Neural cell (in vitro differentiated cells): ENCODE measurements at regions not wholly inside any gene's neighbourhood (a gene's known extent, or its start where the extent isn't known, plus 50 kb on each side); places are given as distances from the start of the nearest gene placed in this dataset.

Experiments used
- H2AFZ ChIP-seq: fragments of 200-600, 300-800 bp; sonication (generic), shearing (Covaris generic); 2 replicates; pipeline ENCODE4 v1.6.0; 2014; ENCODE audit warnings: low read depth, mild to moderate bottlenecking, antibody characterized with exemption, low read length, moderate library complexity
- H3F3A ChIP-seq: fragments of 200-600 bp; shearing (Covaris generic); 2 replicates; pipeline ENCODE4 v1.6.1; 2016; ENCODE audit warnings: mild to moderate bottlenecking, moderate library complexity, mixed read lengths, antibody characterized with exemption, low read length; ENCODE audit not compliant: insufficient read depth, poor library complexity, severe bottlenecking
- H3K27ac ChIP-seq: fragments of 200-600, 300-800 bp; sonication (generic), shearing (Covaris generic); 2 replicates; pipeline ENCODE4 v1.5.1; 2014; ENCODE audit warnings: mild to moderate bottlenecking, low read length, moderate library complexity
- H3K27me3 ChIP-seq: fragments of 300-800, 200-600 bp; sonication (generic), shearing (Covaris generic); 2 replicates; pipeline ENCODE4 v1.6.0; 2014; ENCODE audit warnings: mild to moderate bottlenecking, low read depth, low read length, moderate library complexity; ENCODE audit not compliant: insufficient read depth
- H3K36me3 ChIP-seq: fragments of 300-800, 200-600 bp; sonication (generic), shearing (Covaris generic); 2 replicates; pipeline ENCODE4 v1.5.1; 2014; ENCODE audit warnings: mild to moderate bottlenecking, antibody characterized with exemption, low read length, moderate library complexity; ENCODE audit not compliant: insufficient read depth
- H3K4me2 ChIP-seq: fragments of 300-800, 200-600 bp; sonication (generic), shearing (Covaris generic); 2 replicates; pipeline ENCODE4 v1.6.0; 2014; ENCODE audit warnings: mild to moderate bottlenecking, low read length
- H3K4me3 ChIP-seq: fragments of 300-800, 200-600 bp; sonication (generic), shearing (Covaris generic); 2 replicates; pipeline ENCODE4 v1.5.1; 2014; ENCODE audit warnings: mild to moderate bottlenecking, low read length, moderate library complexity
- H3K79me2 ChIP-seq: fragments of 200-600 bp; shearing (Covaris generic); replicated peaks from 2 replicates; pipeline ENCODE4 v1.6.0; 2014; ENCODE audit warnings: mild to moderate bottlenecking, low read length, moderate library complexity; ENCODE audit not compliant: insufficient read depth
- H3K9ac ChIP-seq: fragments of 300-800, 200-600 bp; sonication (generic), shearing (Covaris generic); 2 replicates; pipeline ENCODE4 v1.6.1; 2016; ENCODE audit warnings: mild to moderate bottlenecking, low read length, mixed read lengths
- H3K9me2 ChIP-seq: fragments of 200-600 bp; shearing (Covaris generic); 2 replicates; pipeline ENCODE4 v1.6.1; 2016; ENCODE audit warnings: mild to moderate bottlenecking, low read length, mixed read lengths; ENCODE audit not compliant: insufficient read depth
- H3K9me3 ChIP-seq: fragments of 200-600, 300-800 bp; sonication (generic), shearing (Covaris generic); 2 replicates; pipeline ENCODE4 v1.6.1; 2016; ENCODE audit warnings: mild to moderate bottlenecking, mixed run types, low read length, moderate library complexity, mixed read lengths
- H4K20me1 ChIP-seq: fragments of 200-600 bp; shearing (Covaris generic); 2 replicates; pipeline ENCODE4 v1.6.1; 2016; ENCODE audit warnings: mild to moderate bottlenecking, mixed run types; ENCODE audit not compliant: insufficient read depth
- CTCF ChIP-seq: fragments of 450-650 bp; IDR thresholded peaks from 2 replicates; pipeline ENCODE4 v1.5.1; 2014; ENCODE audit warnings: antibody characterized with exemption, mild to moderate bottlenecking, moderate library complexity; ENCODE audit not compliant: poor library complexity, severe bottlenecking
- EP300 ChIP-seq: fragments of 450-650 bp; conservative IDR thresholded peaks from 2 replicates; pipeline ENCODE4 v1.6.1; 2014; ENCODE audit warnings: antibody characterized with exemption, mild to moderate bottlenecking, moderate library complexity; ENCODE audit not compliant: poor library complexity, severe bottlenecking
- EZH2 ChIP-seq: fragments of 200-600, 300-800 bp; shearing (Covaris generic), sonication (generic); IDR thresholded peaks from 2 replicates; pipeline ENCODE4 v1.6.1; 2014; ENCODE audit warnings: antibody characterized with exemption, low read length, borderline replicate concordance, mild to moderate bottlenecking; ENCODE audit not compliant: insufficient read depth, poor library complexity, severe bottlenecking
- MXI1 ChIP-seq: fragments of 450-650 bp; conservative IDR thresholded peaks from 2 replicates; pipeline ENCODE4 v1.6.1; 2014; ENCODE audit warnings: antibody characterized with exemption, mild to moderate bottlenecking; ENCODE audit not compliant: poor library complexity, severe bottlenecking
- POLR2AphosphoS5 ChIP-seq: IDR thresholded peaks from 2 replicates; pipeline ENCODE4 v1.6.1; 2012
- RAD21 ChIP-seq: fragments of 450-650 bp; conservative IDR thresholded peaks from 2 replicates; pipeline ENCODE4 v1.6.1; 2014; ENCODE audit warnings: antibody characterized with exemption, mild to moderate bottlenecking, moderate library complexity
- REST ChIP-seq: IDR thresholded peaks from 2 replicates; pipeline ENCODE4 v1.6.1; 2012; ENCODE audit warnings: borderline replicate concordance
- SMC3 ChIP-seq: fragments of 450-650 bp; conservative IDR thresholded peaks from 2 replicates; pipeline ENCODE4 v1.6.1; 2014; ENCODE audit warnings: antibody characterized with exemption, mild to moderate bottlenecking, moderate library complexity; ENCODE audit not compliant: poor library complexity
- TAF1 ChIP-seq: IDR thresholded peaks from 2 replicates; pipeline ENCODE4 v1.6.1; 2012; ENCODE audit warnings: low read depth

GRCh38 chr3:192054881-192055280 is 593.9 kb downstream of the PYDC2 start:
- Histone ChIP-seq H4K20me1 (no peaks in the 10 kb centered on the region), H3F3A (no peaks in the 10 kb centered on the region), H3K79me2 (no peaks in the 10 kb centered on the region), H3K36me3 (no peaks in the 10 kb centered on the region), H3K27ac (no peak overlapping the region), H3K4me3 (no peak overlapping the region), H2AFZ (no peak overlapping the region), H3K9me2 (no peaks in the 10 kb centered on the region), H3K9ac (no peak overlapping the region), H3K4me2 (no peak overlapping the region), H3K27me3 (no peaks in the 10 kb centered on the region), H3K9me3 (no peaks in the 10 kb centered on the region)
- TF ChIP-seq TAF1 (no peak), EZH2 (no peak), MXI1 (no peak), EP300 (no peak), RAD21 (no peak), SMC3 (no peak), CTCF (no peak), REST (no peak), POLR2AphosphoS5 (no peak)

- no peaks in the 10 kb centered on the region for H3K36me3 ChIP-seq
- TF ChIP-seq EP300 (no peak), TAF1 (no peak), EZH2 (no peak), MXI1 (no peak), RAD21 (no peak), SMC3 (no peak), POLR2AphosphoS5 (no peak), CTCF (no peak), REST (no peak)
- no peaks in the 10 kb centered on the region for H3K27me3 ChIP-seq
- H3K9me3 ChIP-seq, result no peaks in the 10 kb centered on the region
- H3K9me2 ChIP-seq, result no peaks in the 10 kb centered on the region
- H3K4me2 ChIP-seq, result no peak overlapping the region
- H3K4me3 ChIP-seq, result no peak overlapping the region
- H2AFZ ChIP-seq, result no peak overlapping the region
- no peaks in the 10 kb centered on the region for H4K20me1 ChIP-seq
- no peak overlapping the region for H3K9ac ChIP-seq
- no peak overlapping the region for H3K27ac ChIP-seq
- H3F3A ChIP-seq, result no peaks in the 10 kb centered on the region
- no peaks in the 10 kb centered on the region for H3K79me2 ChIP-seq
Observed at GRCh38 chr3:192055946-192056345, 595.0 kb downstream of the PYDC2 start.
